HL-60 (cell line): ENCODE measurements at regions not wholly inside any gene's neighbourhood (a gene's known extent, or its start where the extent isn't known, plus 50 kb on each side); places are given as distances from the start of the nearest gene placed in this dataset.

Experiments
- DNase-seq, 2 experiments: peaks; one replicate each; pipeline ENCODE4 v3.0.0-alpha.2; 2010 to 2020; ENCODE audit warnings: low read depth in 1 of 2, low spot score in 1 of 2
- H3K27ac ChIP-seq: fragments of 250-450 bp; sonication (Bioruptor Pico); replicated peaks from 2 replicates; pipeline ENCODE4 v1.5.1; 2020; ENCODE audit warnings: mild to moderate bottlenecking, moderate library complexity
- H3K27me3 ChIP-seq: fragments of 250-450 bp; sonication (Bioruptor Pico); 2 replicates; pipeline ENCODE4 v1.5.1; 2021; ENCODE audit warnings: mild to moderate bottlenecking, moderate library complexity; ENCODE audit not compliant: insufficient read depth, poor library complexity, severe bottlenecking
- H3K4me3 ChIP-seq: replicated peaks from 2 replicates; pipeline ENCODE4 v1.5.1; 2011; ENCODE audit warnings: mild to moderate bottlenecking, control low read depth, low read length; ENCODE audit not compliant: insufficient read depth
- GABPA ChIP-seq: IDR thresholded peaks from 2 replicates; pipeline ENCODE4 v1.6.1; 2012; ENCODE audit warnings: low read depth
- POLR2AphosphoS5 ChIP-seq: IDR thresholded peaks from 2 replicates; pipeline ENCODE4 v1.6.1; 2012; ENCODE audit warnings: low read depth
- REST ChIP-seq: IDR thresholded peaks from 2 replicates; pipeline ENCODE4 v1.6.1; 2012; ENCODE audit warnings: low read depth; ENCODE audit not compliant: insufficient replicate concordance
- SPI1 ChIP-seq: IDR thresholded peaks from 2 replicates; pipeline ENCODE4 v1.6.1; 2012; ENCODE audit warnings: low read depth, mild to moderate bottlenecking, borderline replicate concordance
- TF ChIP-seq, protein P1 (sequence below): IDR thresholded peaks from one replicate; pipeline ENCODE4 v1.5.1; 2011; ENCODE audit warnings: low read length, control low read depth, inconsistent platforms; ENCODE audit not compliant: insufficient read depth

- TF ChIP-seq, protein P1, sequence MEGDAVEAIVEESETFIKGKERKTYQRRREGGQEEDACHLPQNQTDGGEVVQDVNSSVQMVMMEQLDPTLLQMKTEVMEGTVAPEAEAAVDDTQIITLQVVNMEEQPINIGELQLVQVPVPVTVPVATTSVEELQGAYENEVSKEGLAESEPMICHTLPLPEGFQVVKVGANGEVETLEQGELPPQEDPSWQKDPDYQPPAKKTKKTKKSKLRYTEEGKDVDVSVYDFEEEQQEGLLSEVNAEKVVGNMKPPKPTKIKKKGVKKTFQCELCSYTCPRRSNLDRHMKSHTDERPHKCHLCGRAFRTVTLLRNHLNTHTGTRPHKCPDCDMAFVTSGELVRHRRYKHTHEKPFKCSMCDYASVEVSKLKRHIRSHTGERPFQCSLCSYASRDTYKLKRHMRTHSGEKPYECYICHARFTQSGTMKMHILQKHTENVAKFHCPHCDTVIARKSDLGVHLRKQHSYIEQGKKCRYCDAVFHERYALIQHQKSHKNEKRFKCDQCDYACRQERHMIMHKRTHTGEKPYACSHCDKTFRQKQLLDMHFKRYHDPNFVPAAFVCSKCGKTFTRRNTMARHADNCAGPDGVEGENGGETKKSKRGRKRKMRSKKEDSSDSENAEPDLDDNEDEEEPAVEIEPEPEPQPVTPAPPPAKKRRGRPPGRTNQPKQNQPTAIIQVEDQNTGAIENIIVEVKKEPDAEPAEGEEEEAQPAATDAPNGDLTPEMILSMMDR, result no peak
- TF ChIP-seq POLR2AphosphoS5 (no peak), GABPA (no peak), SPI1 (no peak)
- H3K4me3 ChIP-seq, result no peak overlapping the region
- no peak for DNase-seq
- H3K27ac ChIP-seq, result no peak overlapping the region
- no peaks in the 10 kb centered on the region for H3K27me3 ChIP-seq
These were observed 257.0 kb upstream of the LDB2 start for GRCh38 chr4:17155486-17155885.

- no peak for DNase-seq
- no peak for TF ChIP-seq REST
- no peak for TF ChIP-seq GABPA
- TF ChIP-seq POLR2AphosphoS5, result no peak
- TF ChIP-seq, protein P1, result no peak
- TF ChIP-seq SPI1, result no peak
- H3K4me3 ChIP-seq, result no peak overlapping the region
These were observed 255.1 kb upstream of the LDB2 start for GRCh38 chr4:17153572-17153971.

DNA sequence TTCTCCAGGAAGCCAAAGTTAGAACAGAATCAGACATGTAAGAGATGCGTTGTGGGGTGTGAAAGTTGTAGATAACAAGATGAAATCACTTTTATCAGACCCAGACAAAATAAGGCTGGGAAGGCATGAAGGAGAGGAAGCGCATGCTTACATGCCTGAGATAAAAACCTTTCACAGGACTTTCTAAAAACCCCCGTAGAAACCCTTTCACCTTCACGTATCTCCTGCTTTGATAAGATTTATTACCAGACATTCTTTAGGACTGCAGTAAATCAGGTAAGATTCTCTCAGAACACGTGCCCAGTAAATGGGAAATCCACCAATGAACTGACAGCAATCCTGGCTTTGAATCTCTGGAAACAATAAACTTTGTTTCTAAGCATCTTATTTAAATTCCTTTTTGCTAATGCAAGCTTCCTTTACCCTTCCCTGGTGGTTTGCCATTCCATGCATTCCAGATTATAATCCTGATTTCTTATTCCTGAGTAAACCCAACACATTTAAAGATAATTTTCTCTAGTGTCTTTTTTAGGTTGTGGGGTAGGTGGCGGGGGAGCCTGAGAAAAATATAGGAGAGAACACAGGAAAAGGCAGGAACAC lies 254.6 kb upstream of the LDB2 start:
- no peak for TF ChIP-seq GABPA
- no peak for TF ChIP-seq SPI1
- no peak for TF ChIP-seq REST
- TF ChIP-seq POLR2AphosphoS5, result no peak
- TF ChIP-seq, protein P1, result no peak
- no peaks in the 10 kb centered on the region for H3K27me3 ChIP-seq
- H3K4me3 ChIP-seq, result no peak overlapping the region
- no peak for DNase-seq
- H3K27ac ChIP-seq, result no peak overlapping the region

More at GRCh38 chr4:17153572-17153971, 255.1 kb upstream of the LDB2 start:
- H3K27ac ChIP-seq, result no peak overlapping the region
- H3K27me3 ChIP-seq, result no peaks in the 10 kb centered on the region

DNA sequence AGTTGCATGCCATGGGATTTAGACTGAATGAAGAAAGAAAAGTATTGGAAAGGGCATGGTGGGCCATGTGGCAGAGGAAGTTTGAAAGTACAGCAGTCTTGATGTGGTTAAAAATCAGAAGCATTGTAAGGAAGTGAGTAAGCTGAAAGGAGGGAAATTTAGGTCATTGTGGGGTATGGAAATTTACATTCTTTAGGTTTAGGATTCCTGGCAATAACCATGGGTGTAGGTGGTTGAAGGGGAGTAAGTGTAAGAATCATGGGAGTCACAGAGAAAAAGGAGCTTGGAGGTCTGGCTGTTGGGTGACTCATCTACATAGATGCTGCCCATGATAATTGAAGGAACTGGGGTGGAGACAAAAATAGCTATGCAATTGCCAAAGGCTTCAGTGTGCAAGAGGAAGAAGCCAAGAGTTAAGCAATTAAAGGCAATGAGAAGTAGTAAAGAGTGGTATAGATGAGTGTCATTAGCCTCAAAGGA lies 243.8 kb upstream of the LDB2 start:
- Histone ChIP-seq H3K27me3 (no peaks in the 10 kb centered on the region), H3K27ac (no peak overlapping the region), H3K4me3 (no peak overlapping the region)
- peak; percentile 48 to 91 for DNase-seq
- TF ChIP-seq SPI1 (no peak), REST (no peak), GABPA (no peak), POLR2AphosphoS5 (no peak)
- TF ChIP-seq, protein P1, result no peak
